ENCODE measurements at regions not wholly inside any gene's neighbourhood (a gene's known extent, or its start where the extent isn't known, plus 50 kb on each side); places are given as distances from the start of the nearest gene placed in this dataset.

GRCh38 chr4:184896868-184897715, 71.3 kb upstream of the ACSL1 start:
- no peak for TF ChIP-seq ZFP3 (CRISPR knock-in tag; IDR thresholded peaks at IDR 0.05)
- no peak for TF ChIP-seq TSHZ2 (CRISPR knock-in tag; IDR thresholded peaks at IDR 0.05)
- TF ChIP-seq ESRRG (CRISPR knock-in tag; IDR thresholded peaks at IDR 0.05): no peak
- no peak for TF ChIP-seq OSR1 (CRISPR knock-in tag; IDR thresholded peaks at IDR 0.05)
- no peak for ATAC-seq

GRCh38 chr4:184897895-184898294, 72.1 kb upstream of the ACSL1 start:
- TF ChIP-seq ZNF70 (CRISPR knock-in tag; IDR thresholded peaks at IDR 0.05): no peak
- TF ChIP-seq ZFP30 (CRISPR knock-in tag; IDR thresholded peaks at IDR 0.05): no peak
- TF ChIP-seq ESRRG (CRISPR knock-in tag; IDR thresholded peaks at IDR 0.05): no peak
- no peak for TF ChIP-seq OSR1 (CRISPR knock-in tag; IDR thresholded peaks at IDR 0.05)
- no peak for ATAC-seq

GRCh38 chr4:184898793-184899192, 73.0 kb upstream of the ACSL1 start:
- TF ChIP-seq POU6F1 (CRISPR knock-in tag; IDR thresholded peaks at IDR 0.05; ENCODE audit: borderline replicate concordance, low read depth) (no peak), ISL1 (CRISPR knock-in tag; IDR thresholded peaks at IDR 0.05) (no peak), ZNF70 (CRISPR knock-in tag; IDR thresholded peaks at IDR 0.05) (no peak), GLIS3 (CRISPR knock-in tag; IDR thresholded peaks at IDR 0.05) (no peak), PATZ1 (CRISPR knock-in tag; IDR thresholded peaks at IDR 0.05; ENCODE audit: borderline replicate concordance) (no peak), ZC3H10 (CRISPR knock-in tag; IDR thresholded peaks at IDR 0.05) (no peak), CREB5 (CRISPR knock-in tag; IDR thresholded peaks at IDR 0.05; ENCODE audit: low read depth) (no peak)
- no peak for ATAC-seq

- 0 out of 3 replicates have a peak, but pooled peaks have one; percentile 28 for ATAC-seq
- TF ChIP-seq CSRNP3 (CRISPR knock-in tag; IDR thresholded peaks at IDR 0.05) (no peak), CSDC2 (CRISPR knock-in tag; IDR thresholded peaks at IDR 0.05) (no peak), ZFP30 (CRISPR knock-in tag; IDR thresholded peaks at IDR 0.05) (no peak), PPARA (CRISPR knock-in tag; IDR thresholded peaks at IDR 0.05; ENCODE audit: borderline replicate concordance) (no peak), TCF4 (CRISPR knock-in tag; IDR thresholded peaks at IDR 0.05; ENCODE audit: borderline replicate concordance) (no peak), PATZ1 (CRISPR knock-in tag; IDR thresholded peaks at IDR 0.05; ENCODE audit: borderline replicate concordance) (no peak), TOX (CRISPR knock-in tag; IDR thresholded peaks at IDR 0.05; ENCODE audit: borderline replicate concordance) (no peak), ZNF8 (CRISPR knock-in tag; IDR thresholded peaks at IDR 0.05) (no peak), OSR1 (CRISPR knock-in tag; IDR thresholded peaks at IDR 0.05) (no peak), ZNF70 (CRISPR knock-in tag; IDR thresholded peaks at IDR 0.05) (no peak), ARNTL (CRISPR knock-in tag; IDR thresholded peaks at IDR 0.05; ENCODE audit: borderline replicate concordance, low read depth) (no peak), SNAI2 (CRISPR knock-in tag; IDR thresholded peaks at IDR 0.05) (no peak), ZC3H10 (CRISPR knock-in tag; IDR thresholded peaks at IDR 0.05) (no peak), GLIS3 (CRISPR knock-in tag; IDR thresholded peaks at IDR 0.05) (no peak)
Measured at GRCh38 chr4:184899261-184900134, 73.7 kb upstream of the ACSL1 start.

Measured in SK-N-SH treated with all-trans-retinoic acid at 6 μM for 48 hours (cell line).